ENCODE measurements at regions not wholly inside any gene's neighbourhood (a gene's known extent, or its start where the extent isn't known, plus 50 kb on each side); places are given as distances from the start of the nearest gene placed in this dataset.
A peak's percentile ranks its signal among the peaks of the same experiment; 100 is the strongest.

DNA sequence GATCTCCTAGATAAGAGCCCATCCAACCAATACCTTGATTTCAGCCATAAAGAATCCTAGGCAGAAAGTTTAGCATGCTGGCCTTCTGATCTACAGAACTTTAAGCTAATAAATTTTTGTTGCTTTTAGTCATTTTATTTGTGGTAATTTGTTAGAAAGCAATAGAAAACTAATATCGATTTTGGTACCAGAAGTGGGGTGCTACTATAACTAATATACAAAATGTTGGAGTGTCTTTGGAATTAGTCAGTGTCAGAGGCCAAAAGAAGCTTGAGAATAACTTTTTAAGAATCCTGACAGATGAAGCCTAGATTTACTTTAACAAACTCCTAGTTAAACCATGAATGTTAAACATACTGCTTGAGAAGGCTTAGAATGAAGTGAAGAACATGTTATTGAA, 83.6 kb upstream of the HSF2 start:
- no peaks in the 10 kb centered on the region for H3K4me1 ChIP-seq (ENCODE audit: control insufficient read depth, low read length)
- H3K4me3 ChIP-seq (ENCODE audit: low read length): no peak overlapping the region
- H3K27me3 ChIP-seq (ENCODE audit: control insufficient read depth, low read length): no peaks in the 10 kb centered on the region
- no peaks in the 10 kb centered on the region for H3K36me3 ChIP-seq (ENCODE audit: control insufficient read depth, low read length)
- no peaks in the 10 kb centered on the region for H3K9me3 ChIP-seq (ENCODE audit: control insufficient read depth, insufficient read depth, low read length)
- no peaks in the 10 kb centered on the region for H4K20me1 ChIP-seq (ENCODE audit: control insufficient read depth, insufficient read depth, low read depth, low read length)
- TF ChIP-seq CTCF (IDR thresholded peaks at IDR 0.05; ENCODE audit: low read depth, low read length, poor library complexity, severe bottlenecking): no peak
- TF ChIP-seq EZH2phosphoT487 (IDR thresholded peaks at IDR 0.05; ENCODE audit: borderline replicate concordance, low read length): no peak
- H3K27ac ChIP-seq (ENCODE audit: low read depth, low read length): no peak overlapping the region
- H3K4me2 ChIP-seq (ENCODE audit: low read length): no peak overlapping the region
- no peaks in the 10 kb centered on the region for H3F3A ChIP-seq (ENCODE audit: control insufficient read depth, insufficient read depth)
- no peaks in the 10 kb centered on the region for H3K9me2 ChIP-seq (replicated peaks; ENCODE audit: control insufficient read depth, low read length)
- H3K79me2 ChIP-seq (ENCODE audit: control insufficient read depth, low read length): no peaks in the 10 kb centered on the region

DNA sequence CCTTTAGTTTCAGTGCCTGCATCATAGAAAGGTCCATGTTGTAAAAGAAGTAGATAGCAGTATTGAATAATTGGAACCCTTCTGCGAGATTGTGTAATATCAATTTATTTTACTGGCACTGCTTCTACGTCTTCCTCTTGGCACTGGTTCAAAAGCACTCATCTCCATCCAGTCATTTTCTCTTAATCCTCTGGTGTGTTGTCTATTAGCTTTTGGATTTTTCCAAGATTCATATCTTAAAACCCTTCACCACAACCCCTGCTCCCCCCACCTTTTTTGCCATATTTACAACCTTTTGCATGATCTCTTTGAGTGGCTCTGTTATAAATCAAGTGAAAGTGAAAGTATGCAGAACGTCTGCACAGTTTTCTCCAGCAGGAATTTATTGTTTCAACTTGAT, 76.6 kb upstream of the HSF2 start:
- no peaks in the 10 kb centered on the region for H3F3A ChIP-seq (ENCODE audit: control insufficient read depth, insufficient read depth)
- H3K79me2 ChIP-seq (ENCODE audit: control insufficient read depth, low read length): no peaks in the 10 kb centered on the region
- no peak for TF ChIP-seq EZH2phosphoT487 (IDR thresholded peaks at IDR 0.05; ENCODE audit: borderline replicate concordance, low read length)
- TF ChIP-seq CTCF (IDR thresholded peaks at IDR 0.05; ENCODE audit: low read depth, low read length, poor library complexity, severe bottlenecking): no peak
- H3K4me3 ChIP-seq (ENCODE audit: low read length): 0 out of 2 replicates have a peak overlapping the region, but pooled peaks have one; percentile 4
- H3K9me3 ChIP-seq (ENCODE audit: control insufficient read depth, insufficient read depth, low read length): no peaks in the 10 kb centered on the region
- no peaks in the 10 kb centered on the region for H3K27me3 ChIP-seq (ENCODE audit: control insufficient read depth, low read length)
- H3K27ac ChIP-seq (ENCODE audit: low read depth, low read length): no peak overlapping the region
- H3K36me3 ChIP-seq (ENCODE audit: control insufficient read depth, low read length): no peaks in the 10 kb centered on the region
- H3K4me2 ChIP-seq (ENCODE audit: low read length): peak overlapping the region; percentile 5; the same call in 1 of the 2 replicates
- H3K9me2 ChIP-seq (replicated peaks; ENCODE audit: control insufficient read depth, low read length): no peaks in the 10 kb centered on the region
- H4K20me1 ChIP-seq (ENCODE audit: control insufficient read depth, insufficient read depth, low read depth, low read length): no peaks in the 10 kb centered on the region
- H3K4me1 ChIP-seq (ENCODE audit: control insufficient read depth, low read length): no peaks in the 10 kb centered on the region

DNA sequence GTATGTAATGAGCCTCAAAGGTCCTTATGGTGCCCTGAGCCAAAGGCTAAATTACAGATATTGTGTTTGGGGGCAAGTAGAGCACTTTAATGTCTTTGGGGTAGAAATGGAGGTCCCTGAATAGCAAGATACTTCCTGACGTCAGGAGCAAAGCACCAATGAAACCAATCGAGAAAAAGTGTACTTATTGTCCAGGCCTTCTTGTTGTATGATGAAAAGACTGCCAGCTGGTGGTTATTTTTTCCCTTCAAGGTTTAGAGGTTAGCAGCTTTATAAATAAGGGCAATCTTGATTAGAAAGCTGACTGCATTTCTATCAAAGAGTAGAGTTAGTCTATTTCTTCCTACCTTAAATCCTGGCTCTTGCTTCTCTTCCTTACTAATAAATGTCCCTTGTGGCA, 76.1 kb upstream of the HSF2 start:
- H3K27ac ChIP-seq (ENCODE audit: low read depth, low read length): no peak overlapping the region

More for the DNA sequence above, 76.1 kb upstream of the HSF2 start:
- peak overlapping the region; percentile 5; the same call in 1 of the 2 replicates for H3K4me2 ChIP-seq (ENCODE audit: low read length)
- H3K4me1 ChIP-seq (ENCODE audit: control insufficient read depth, low read length): no peaks in the 10 kb centered on the region
- no peaks in the 10 kb centered on the region for H3K79me2 ChIP-seq (ENCODE audit: control insufficient read depth, low read length)
- no peaks in the 10 kb centered on the region for H3K9me2 ChIP-seq (replicated peaks; ENCODE audit: control insufficient read depth, low read length)
- H3K27me3 ChIP-seq (ENCODE audit: control insufficient read depth, low read length): no peaks in the 10 kb centered on the region
- no peak for TF ChIP-seq CTCF (IDR thresholded peaks at IDR 0.05; ENCODE audit: low read depth, low read length, poor library complexity, severe bottlenecking)
- no peak for TF ChIP-seq EZH2phosphoT487 (IDR thresholded peaks at IDR 0.05; ENCODE audit: borderline replicate concordance, low read length)
- 0 out of 2 replicates have a peak overlapping the region, but pooled peaks have one; percentile 4 for H3K4me3 ChIP-seq (ENCODE audit: low read length)
- H3K9me3 ChIP-seq (ENCODE audit: control insufficient read depth, insufficient read depth, low read length): no peaks in the 10 kb centered on the region
- H4K20me1 ChIP-seq (ENCODE audit: control insufficient read depth, insufficient read depth, low read depth, low read length): no peaks in the 10 kb centered on the region
- H3K36me3 ChIP-seq (ENCODE audit: control insufficient read depth, low read length): no peaks in the 10 kb centered on the region
- H3F3A ChIP-seq (ENCODE audit: control insufficient read depth, insufficient read depth): no peaks in the 10 kb centered on the region

Data from DOHH2 (cell line).